Fibroblast of the aortic adventitia (primary cell): ENCODE measurements at regions not wholly inside any gene's neighbourhood (a gene's known extent, or its start where the extent isn't known, plus 50 kb on each side); places are given as distances from the start of the nearest gene placed in this dataset.

ENCODE experiments used
- DNase-seq: peaks from one replicate; pipeline ENCODE4 v3.0.0-alpha.2; 2010; ENCODE audit warnings: low read depth
- H3K4me3 ChIP-seq: 2 replicates; pipeline ENCODE4 v1.5.1; 2011; ENCODE audit warnings: low read depth, mild to moderate bottlenecking, control low read depth, low read length, moderate library complexity
- TF ChIP-seq, protein P1 (sequence below): IDR thresholded peaks from 2 replicates; pipeline ENCODE4 v1.5.1; 2011; ENCODE audit warnings: mild to moderate bottlenecking, low read length, control low read depth, inconsistent platforms; ENCODE audit not compliant: insufficient read depth

DNA sequence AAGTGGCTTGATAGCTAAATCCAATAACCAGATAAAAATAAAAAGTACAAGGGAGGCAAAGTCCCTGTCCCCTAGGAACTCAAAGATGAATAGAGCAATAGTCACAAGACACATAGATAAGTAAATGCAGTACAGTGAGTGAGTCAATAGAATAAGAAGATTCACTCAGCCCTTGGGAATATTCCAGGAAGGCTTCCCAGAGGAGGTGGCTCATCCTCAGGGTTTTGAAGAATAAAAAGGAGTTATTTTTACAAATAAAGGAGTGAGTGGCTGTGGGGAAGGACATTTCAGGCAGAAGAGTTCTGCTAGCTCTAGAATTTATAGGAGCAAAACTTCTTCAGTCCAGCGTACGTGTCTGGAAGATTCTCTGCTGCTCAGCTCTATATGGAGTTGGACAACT, 177.4 kb upstream of the SDK2 start:
- TF ChIP-seq, protein P1, sequence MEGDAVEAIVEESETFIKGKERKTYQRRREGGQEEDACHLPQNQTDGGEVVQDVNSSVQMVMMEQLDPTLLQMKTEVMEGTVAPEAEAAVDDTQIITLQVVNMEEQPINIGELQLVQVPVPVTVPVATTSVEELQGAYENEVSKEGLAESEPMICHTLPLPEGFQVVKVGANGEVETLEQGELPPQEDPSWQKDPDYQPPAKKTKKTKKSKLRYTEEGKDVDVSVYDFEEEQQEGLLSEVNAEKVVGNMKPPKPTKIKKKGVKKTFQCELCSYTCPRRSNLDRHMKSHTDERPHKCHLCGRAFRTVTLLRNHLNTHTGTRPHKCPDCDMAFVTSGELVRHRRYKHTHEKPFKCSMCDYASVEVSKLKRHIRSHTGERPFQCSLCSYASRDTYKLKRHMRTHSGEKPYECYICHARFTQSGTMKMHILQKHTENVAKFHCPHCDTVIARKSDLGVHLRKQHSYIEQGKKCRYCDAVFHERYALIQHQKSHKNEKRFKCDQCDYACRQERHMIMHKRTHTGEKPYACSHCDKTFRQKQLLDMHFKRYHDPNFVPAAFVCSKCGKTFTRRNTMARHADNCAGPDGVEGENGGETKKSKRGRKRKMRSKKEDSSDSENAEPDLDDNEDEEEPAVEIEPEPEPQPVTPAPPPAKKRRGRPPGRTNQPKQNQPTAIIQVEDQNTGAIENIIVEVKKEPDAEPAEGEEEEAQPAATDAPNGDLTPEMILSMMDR, result no peak
- no peak for DNase-seq
- H3K4me3 ChIP-seq, result no peak overlapping the region

DNA sequence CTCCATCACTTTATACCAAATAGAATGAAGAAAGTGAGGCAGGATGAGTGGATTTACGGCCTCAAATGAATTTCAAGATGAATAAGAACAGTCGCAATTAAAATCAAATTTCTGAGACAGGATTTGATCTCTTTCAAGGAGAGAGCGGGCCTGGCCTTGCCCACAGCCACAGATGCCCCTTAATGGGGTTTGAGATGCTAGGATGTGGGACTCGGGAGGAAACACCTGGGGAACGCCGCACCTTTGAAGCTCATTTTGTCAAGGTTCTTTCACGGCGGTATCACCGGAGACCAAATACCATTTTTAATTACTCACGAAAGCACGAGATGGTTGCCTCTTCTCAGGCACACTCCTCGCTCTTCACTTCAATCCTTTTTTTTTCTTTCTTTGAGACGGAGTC, 178.1 kb upstream of the SDK2 start:
- no peak for DNase-seq
- TF ChIP-seq, protein P1, result no peak
- no peak overlapping the region for H3K4me3 ChIP-seq

DNA sequence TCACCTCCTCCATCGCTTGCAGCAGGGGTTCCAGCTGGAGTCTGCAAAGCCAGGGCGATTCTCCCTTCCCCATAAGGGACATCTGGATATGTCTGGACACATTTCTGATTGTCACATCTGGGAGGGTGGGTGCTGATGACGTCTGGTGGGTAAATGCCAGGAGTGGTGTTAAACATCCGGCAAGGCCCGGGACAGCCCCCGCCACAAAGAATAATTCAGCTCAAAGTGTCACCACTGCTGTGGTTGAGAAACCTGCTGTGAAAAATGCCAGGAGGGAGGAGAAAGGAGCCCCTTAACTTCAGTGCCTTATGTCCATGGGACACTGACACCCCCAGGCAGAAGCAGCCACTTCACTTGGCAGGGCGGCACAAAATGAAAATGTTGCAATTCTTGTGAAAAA, 179.4 kb upstream of the SDK2 start:
- no peak for DNase-seq
- TF ChIP-seq, protein P1, result no peak

DNA sequence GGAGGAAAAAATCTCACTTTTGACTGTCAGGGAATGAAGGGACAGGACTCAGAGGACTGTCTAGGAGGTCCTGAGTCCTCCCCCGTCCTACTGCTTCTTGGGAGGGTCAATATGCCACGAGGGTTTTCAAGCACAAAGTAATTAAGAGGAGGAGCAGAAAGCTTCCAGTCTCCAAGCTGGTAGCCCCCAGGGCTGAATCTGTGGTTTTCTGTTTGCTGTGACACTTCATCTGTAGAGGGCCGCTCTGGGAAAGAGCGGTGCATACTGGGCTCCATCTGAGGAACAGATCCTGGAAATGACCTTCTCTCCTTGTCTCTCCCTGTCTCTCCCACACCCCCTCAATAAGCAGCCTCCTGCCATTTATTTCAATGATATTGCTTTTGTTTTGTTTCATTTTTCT, 180.1 kb upstream of the SDK2 start:
- DNase-seq, result no peak
- TF ChIP-seq, protein P1, result no peak
- no peak overlapping the region for H3K4me3 ChIP-seq

More for the DNA sequence above, 179.4 kb upstream of the SDK2 start:
- H3K4me3 ChIP-seq, result no peak overlapping the region

DNA sequence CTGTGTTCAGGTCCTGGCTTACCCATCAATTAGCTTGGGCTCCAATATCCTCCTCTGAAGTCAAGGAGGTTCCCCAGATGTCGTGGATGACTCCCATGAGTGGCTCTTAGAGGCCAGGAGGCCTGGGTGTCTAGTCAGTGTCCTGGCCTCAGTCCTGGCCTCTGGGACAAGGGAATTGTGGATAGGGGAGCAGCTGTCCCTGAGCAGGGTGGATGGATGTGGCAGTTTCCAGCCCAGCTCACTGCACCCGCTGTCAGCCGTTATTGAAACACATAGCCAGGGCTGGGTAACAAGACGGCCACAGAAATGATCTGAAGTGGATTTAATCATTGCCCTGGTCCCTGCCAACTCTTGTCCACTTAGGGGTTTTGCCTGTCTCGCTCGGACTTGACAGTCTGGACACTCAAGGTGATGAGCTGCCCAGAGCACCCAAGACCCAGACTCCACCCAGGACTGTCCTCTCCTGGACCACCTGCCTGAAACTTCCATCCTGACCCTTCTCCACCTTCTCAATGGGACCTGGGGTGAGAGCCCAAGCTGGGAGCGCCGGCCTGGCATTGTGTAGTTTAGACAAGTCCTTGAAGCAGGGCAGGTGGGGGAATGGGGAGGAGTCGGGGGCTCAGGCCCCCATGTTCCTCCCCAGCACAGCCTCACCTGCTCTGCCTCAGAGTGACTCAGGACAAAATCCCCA, 182.1 kb upstream of the SDK2 start:
- TF ChIP-seq, protein P1, result no peak
- no peak for DNase-seq
- no peak overlapping the region for H3K4me3 ChIP-seq

DNA sequence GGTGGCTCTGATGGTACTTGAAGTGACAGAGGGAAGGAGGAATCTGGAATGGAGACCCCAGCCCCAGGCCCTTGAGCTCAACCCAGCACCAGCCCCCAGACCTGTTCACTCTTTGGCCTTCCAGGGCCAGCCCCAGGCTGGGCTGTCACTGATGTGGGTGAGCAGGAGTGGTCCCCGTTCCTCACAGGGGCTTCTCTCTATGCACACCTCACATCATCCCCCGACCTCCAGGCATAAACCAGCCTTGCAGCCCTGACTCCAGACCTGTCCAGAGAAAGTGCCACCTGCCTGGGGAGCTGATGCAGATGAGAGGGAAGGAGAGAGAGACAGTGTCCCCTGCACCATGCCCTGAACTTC, 182.6 kb upstream of the SDK2 start:
- TF ChIP-seq, protein P1, result no peak
- no peak overlapping the region for H3K4me3 ChIP-seq
- no peak for DNase-seq
